ENCODE measurements at regions not wholly inside any gene's neighbourhood (a gene's known extent, or its start where the extent isn't known, plus 50 kb on each side); places are given as distances from the start of the nearest gene placed in this dataset.

- TF ChIP-seq, protein P1, sequence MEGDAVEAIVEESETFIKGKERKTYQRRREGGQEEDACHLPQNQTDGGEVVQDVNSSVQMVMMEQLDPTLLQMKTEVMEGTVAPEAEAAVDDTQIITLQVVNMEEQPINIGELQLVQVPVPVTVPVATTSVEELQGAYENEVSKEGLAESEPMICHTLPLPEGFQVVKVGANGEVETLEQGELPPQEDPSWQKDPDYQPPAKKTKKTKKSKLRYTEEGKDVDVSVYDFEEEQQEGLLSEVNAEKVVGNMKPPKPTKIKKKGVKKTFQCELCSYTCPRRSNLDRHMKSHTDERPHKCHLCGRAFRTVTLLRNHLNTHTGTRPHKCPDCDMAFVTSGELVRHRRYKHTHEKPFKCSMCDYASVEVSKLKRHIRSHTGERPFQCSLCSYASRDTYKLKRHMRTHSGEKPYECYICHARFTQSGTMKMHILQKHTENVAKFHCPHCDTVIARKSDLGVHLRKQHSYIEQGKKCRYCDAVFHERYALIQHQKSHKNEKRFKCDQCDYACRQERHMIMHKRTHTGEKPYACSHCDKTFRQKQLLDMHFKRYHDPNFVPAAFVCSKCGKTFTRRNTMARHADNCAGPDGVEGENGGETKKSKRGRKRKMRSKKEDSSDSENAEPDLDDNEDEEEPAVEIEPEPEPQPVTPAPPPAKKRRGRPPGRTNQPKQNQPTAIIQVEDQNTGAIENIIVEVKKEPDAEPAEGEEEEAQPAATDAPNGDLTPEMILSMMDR (IDR thresholded peaks at IDR 0.05) = no peak
- TF ChIP-seq POLR2A (IDR thresholded peaks at IDR 0.05) = no peak
Observed at GRCh38 chr13:31064636-31065035, 97.1 kb downstream of the HSPH1 start.

Measured in testis (tissue), 2 donors.